ENCODE measurements at regions not wholly inside any gene's neighbourhood (a gene's known extent, or its start where the extent isn't known, plus 50 kb on each side); places are given as distances from the start of the nearest gene placed in this dataset.

GRCh38 chr11:87455180-87455579 lies 417.4 kb downstream of the TMEM135 start:
- Histone ChIP-seq H2BK12ac (ENCODE audit: insufficient read length, low read depth, low read length) (no peak overlapping the region), H3K27ac (ENCODE audit: insufficient read length, low read depth, low read length) (no peak overlapping the region), H2AK5ac (ENCODE audit: insufficient read length, low read length) (no peak overlapping the region), H3K4me1 (ENCODE audit: insufficient read depth, low read length) (no peaks in the 10 kb centered on the region), H3K9me3 (ENCODE audit: control insufficient read depth, low read depth, low read length) (no peaks in the 10 kb centered on the region), H4K5ac (ENCODE audit: insufficient read length, low read depth, low read length) (no peak overlapping the region), H3K18ac (ENCODE audit: insufficient read length, low read depth, low read length) (no peak overlapping the region), H3K23me2 (ENCODE audit: insufficient read length, low read depth, low read length, poor library complexity, severe bottlenecking) (no peaks in the 10 kb centered on the region), H2BK20ac (ENCODE audit: low read depth, low read length, poor library complexity, severe bottlenecking) (no peak overlapping the region), H3K56ac (ENCODE audit: insufficient read length, low read depth, low read length) (no peak overlapping the region), H3K4ac (ENCODE audit: low read depth, low read length) (no peak overlapping the region), H4K20me1 (ENCODE audit: control insufficient read depth, insufficient read depth, insufficient read length) (no peaks in the 10 kb centered on the region), H3K23ac (ENCODE audit: insufficient read length, low read depth, low read length) (no peak overlapping the region), H2BK5ac (ENCODE audit: insufficient read length, low read length) (no peak overlapping the region), H3K79me1 (ENCODE audit: insufficient read depth, low read depth, low read length, poor library complexity, severe bottlenecking) (no peaks in the 10 kb centered on the region), H2AFZ (ENCODE audit: low read length) (no peak overlapping the region), H2BK15ac (ENCODE audit: low read depth, low read length) (no peak overlapping the region), H4K91ac (ENCODE audit: insufficient read length, low read depth, low read length) (no peak overlapping the region), H2BK120ac (ENCODE audit: low read depth, low read length, poor library complexity, severe bottlenecking) (no peak overlapping the region), H3K9ac (ENCODE audit: extremely low read depth, insufficient read length, low read length) (no peak overlapping the region), H3K27me3 (ENCODE audit: insufficient read depth, low read length) (no peaks in the 10 kb centered on the region), H3K4me2 (ENCODE audit: insufficient read depth, insufficient read length, low read length) (no peak overlapping the region), H3K79me2 (ENCODE audit: insufficient read depth, low read length) (no peaks in the 10 kb centered on the region), H3K14ac (ENCODE audit: insufficient read depth, low read length) (no peak overlapping the region), H4K8ac (replicated peaks; ENCODE audit: insufficient read length, low read depth, low read length) (no peak overlapping the region), H3T11ph (ENCODE audit: low read length) (no peak overlapping the region)
- TF ChIP-seq CTCF (conservative IDR thresholded peaks at IDR 0.05) = no peak
- Mint-ChIP-seq H3K4me1 (peaks cover 0 to 4% of the 10 kb centered on the region in 2 experiments; a peak in 1 of 4 replicates), H3K36me3 (ENCODE audit: insufficient read depth in 1 of 3, low read depth in 3 of 3) (no peaks in the 10 kb centered on the region), H3K9me3 (no peaks in the 10 kb centered on the region; a peak in 1 of 5 replicates), H3K4me3 (no peak overlapping the region), H3K27ac (no peak overlapping the region), H3K27me3 (ENCODE audit: low read depth) (no peaks in the 10 kb centered on the region)
- DNase-seq = no peak
- WGBS (ENCODE audit: extremely low coverage, insufficient read length, low lambda C conversion rate) = no CpG with 5 or more reads among the region's 3 CpGs

Data from H9 (cell line).